Activated naive CD8-positive, alpha-beta T cell treated with anti-CD3 and anti-CD28 coated beads, Interleukin-2, amount 10 ng/mL, durations not matched to agents 7 days and 5 days (primary cell): ENCODE measurements at regions not wholly inside any gene's neighbourhood (a gene's known extent, or its start where the extent isn't known, plus 50 kb on each side); places are given as distances from the start of the nearest gene placed in this dataset.

Source experiments
- ATAC-seq: fragments of 150-1000 bp; cut with Tn5 transposase; one replicate; pipeline ENCODE4 v1.10.0; 2021; ENCODE audit warnings: low read depth, moderate library complexity
- POLR2A ChIA-PET: fragments of 350-600 bp; sonication (Branson Sonifier 250); formaldehyde crosslinking; loops from one replicate; lab custom pipeline; 2021; ENCODE audit warnings: antibody characterized with exemption; lab: Charles Lee
- DNase-seq: peaks from one replicate; pipeline ENCODE4 v3.0.0; 2021
- H3K27ac Mint-ChIP-seq: one replicate; pipeline ENCODE4 v1.8.0; 2022; ENCODE audit warnings: mild to moderate bottlenecking, mixed read lengths
- H3K27me3 Mint-ChIP-seq: one replicate; pipeline ENCODE4 v1.8.0; 2022; ENCODE audit warnings: mild to moderate bottlenecking, moderate library complexity, mixed read lengths
- H3K36me3 Mint-ChIP-seq: one replicate; pipeline ENCODE4 v1.8.0; 2021; ENCODE audit warnings: mild to moderate bottlenecking, mixed read lengths
- H3K4me1 Mint-ChIP-seq: one replicate; pipeline ENCODE4 v1.8.0; 2021; ENCODE audit warnings: mixed read lengths
- H3K4me3 Mint-ChIP-seq: one replicate; pipeline ENCODE4 v1.8.0; 2022; ENCODE audit warnings: mild to moderate bottlenecking, moderate library complexity, mixed read lengths
- H3K9me3 Mint-ChIP-seq: one replicate; pipeline ENCODE4 v1.8.0; 2021; ENCODE audit warnings: mixed read lengths

DNA sequence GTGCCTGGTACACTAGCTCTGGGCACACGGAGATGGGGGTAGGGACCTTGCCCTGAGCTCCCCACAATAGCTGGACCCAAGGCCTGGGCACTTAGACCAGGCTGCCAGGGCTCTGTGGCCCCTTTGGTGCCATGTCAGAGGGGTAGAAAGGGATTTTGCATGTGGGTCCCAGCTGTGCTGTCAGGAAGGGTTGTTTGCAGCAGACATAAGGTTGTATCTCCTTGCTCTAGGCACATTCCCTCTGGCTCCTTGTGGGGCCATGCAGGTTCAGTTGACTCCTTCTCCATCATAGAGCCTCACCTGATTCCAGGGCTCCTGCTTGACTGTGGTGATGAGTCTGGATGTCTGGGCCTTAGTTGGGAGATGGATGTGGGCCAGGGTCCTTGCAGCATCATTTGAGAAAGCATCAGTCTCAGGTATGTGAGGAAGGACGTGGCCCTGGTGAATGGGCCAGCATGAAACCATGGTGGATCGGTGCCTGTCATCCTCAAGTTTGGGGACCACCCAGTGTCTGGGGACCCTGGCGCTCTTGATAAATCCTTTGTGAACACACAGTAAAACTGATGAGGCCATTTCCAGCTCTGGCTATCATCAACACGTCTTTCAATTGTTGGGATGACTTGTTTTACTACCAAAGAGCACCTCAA, 461.9 kb upstream of the HS6ST1 start:
- no peaks in the 10 kb centered on the region for H3K9me3 Mint-ChIP-seq
- H3K4me1 Mint-ChIP-seq: no peaks in the 10 kb centered on the region
- H3K36me3 Mint-ChIP-seq: no peaks in the 10 kb centered on the region
- ATAC-seq: no peak
- no peak for DNase-seq
- POLR2A ChIA-PET: no interaction called here
- no peak overlapping the region for H3K27ac Mint-ChIP-seq
- no peak overlapping the region for H3K4me3 Mint-ChIP-seq
- peaks cover 4% of the 10 kb centered on the region for H3K27me3 Mint-ChIP-seq

DNA sequence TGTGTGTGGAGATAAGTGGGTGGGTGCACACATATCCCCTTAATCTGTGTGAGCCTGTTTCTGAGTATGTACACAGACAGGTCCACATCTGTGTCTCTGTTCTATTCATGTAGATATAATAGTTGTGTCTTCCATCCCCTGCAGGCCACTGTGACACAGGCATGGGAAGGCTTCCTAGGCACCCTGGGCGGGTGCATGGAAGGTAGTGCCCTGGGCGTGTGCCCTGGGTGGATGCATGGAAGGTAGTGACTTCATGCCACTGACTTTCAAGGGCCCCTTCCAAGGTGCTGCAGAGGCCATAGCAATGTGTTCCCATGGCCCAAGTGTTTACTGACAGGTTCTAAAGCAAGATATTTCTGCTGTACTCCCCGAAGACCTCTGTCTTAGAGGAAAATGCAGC, 462.5 kb upstream of the HS6ST1 start:
- peaks cover 4% of the 10 kb centered on the region for H3K27me3 Mint-ChIP-seq
- DNase-seq (no peak), ATAC-seq (no peak)
- H3K4me3 Mint-ChIP-seq: no peak overlapping the region
- no peaks in the 10 kb centered on the region for H3K4me1 Mint-ChIP-seq
- no peak overlapping the region for H3K27ac Mint-ChIP-seq
- H3K36me3 Mint-ChIP-seq: no peaks in the 10 kb centered on the region
- POLR2A ChIA-PET: no interaction called here
- no peaks in the 10 kb centered on the region for H3K9me3 Mint-ChIP-seq

DNA sequence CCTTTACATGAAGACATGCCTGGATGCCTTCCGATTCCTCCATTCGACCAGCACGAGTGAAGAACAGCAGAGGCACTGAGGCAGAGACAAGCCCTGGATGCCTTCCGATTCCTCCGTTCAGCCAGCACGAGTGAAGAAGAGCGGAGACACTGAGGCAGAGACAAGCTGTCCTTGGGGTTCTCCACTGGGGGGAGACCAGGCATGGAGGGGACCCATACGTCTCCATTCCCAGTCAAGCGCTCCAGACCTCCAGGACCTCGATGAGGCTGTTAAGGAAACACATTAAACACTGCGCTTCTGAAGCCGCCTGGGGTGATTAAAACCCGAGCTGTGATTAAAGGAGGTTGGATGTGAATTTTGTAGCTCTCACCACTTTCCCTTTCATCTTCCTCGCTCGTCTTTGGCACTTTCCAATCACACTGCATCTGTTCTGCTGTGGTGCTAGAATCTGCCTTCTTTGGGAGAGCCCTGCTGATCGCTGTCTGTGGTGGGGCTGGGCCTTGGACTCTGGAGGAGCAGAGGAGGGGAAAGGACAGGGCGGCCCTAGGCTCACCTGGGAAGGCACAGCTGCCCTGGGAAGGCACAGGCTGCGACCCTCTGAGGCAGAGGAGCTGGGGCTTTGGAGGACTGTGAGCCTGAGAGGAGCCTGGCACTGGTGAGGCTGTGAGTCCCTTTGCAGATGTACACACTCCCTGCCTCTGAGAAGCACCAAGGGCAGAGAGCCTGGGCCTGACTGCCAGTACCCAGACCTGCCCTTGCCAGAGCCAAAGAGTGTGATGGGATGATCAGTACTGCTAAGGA, 463.1 kb upstream of the HS6ST1 start:
- H3K27ac Mint-ChIP-seq: no peak overlapping the region
- peaks cover 4% of the 10 kb centered on the region for H3K27me3 Mint-ChIP-seq
- H3K4me1 Mint-ChIP-seq: no peaks in the 10 kb centered on the region
- no peak for ATAC-seq
- POLR2A ChIA-PET: no interaction called here
- no peak overlapping the region for H3K4me3 Mint-ChIP-seq
- no peaks in the 10 kb centered on the region for H3K9me3 Mint-ChIP-seq
- no peaks in the 10 kb centered on the region for H3K36me3 Mint-ChIP-seq
- DNase-seq: no peak

DNA sequence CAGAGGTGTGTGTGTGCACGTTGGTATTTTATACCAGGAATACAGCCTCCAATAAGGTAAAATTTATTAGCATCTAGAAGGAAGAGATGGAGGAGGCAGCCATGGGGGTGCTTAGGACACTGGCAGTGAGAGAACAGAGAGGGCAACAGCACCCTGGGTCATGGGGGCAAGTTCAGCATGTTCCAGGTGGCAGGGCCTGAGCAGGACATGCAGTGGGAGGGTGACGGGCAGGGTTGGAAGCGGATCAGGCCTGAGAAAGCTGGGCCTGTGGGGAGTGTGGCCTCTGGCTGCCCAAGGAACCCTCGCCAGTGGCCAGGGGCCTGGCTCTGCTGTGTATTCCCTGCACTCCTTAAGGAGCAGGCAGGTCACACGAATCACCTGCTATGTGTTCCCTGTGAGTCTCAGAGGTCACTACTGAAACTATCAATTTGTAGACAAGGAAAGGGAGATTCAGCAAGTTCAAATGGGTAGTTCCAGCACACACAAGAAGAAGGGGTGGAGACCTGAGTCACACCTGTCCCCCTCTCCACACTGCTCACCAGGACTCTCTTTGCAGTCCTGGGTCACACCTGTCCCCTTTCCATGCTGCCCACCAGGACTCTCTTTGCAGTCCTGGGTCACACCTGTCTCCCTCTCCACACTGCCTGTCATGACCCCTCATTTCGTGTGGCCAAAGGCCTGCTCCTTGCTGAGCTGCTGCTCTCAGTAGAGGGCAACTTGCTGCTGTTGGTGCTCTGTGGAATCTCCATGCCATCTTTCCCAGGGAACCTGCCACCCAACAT, 463.9 kb upstream of the HS6ST1 start:
- Mint-ChIP-seq H3K27me3 (no peaks in the 10 kb centered on the region), H3K27ac (no peak overlapping the region), H3K4me3 (no peak overlapping the region), H3K36me3 (no peaks in the 10 kb centered on the region), H3K4me1 (no peaks in the 10 kb centered on the region), H3K9me3 (no peaks in the 10 kb centered on the region)
- POLR2A ChIA-PET: no interaction called here
- ATAC-seq: no peak
- no peak for DNase-seq

DNA sequence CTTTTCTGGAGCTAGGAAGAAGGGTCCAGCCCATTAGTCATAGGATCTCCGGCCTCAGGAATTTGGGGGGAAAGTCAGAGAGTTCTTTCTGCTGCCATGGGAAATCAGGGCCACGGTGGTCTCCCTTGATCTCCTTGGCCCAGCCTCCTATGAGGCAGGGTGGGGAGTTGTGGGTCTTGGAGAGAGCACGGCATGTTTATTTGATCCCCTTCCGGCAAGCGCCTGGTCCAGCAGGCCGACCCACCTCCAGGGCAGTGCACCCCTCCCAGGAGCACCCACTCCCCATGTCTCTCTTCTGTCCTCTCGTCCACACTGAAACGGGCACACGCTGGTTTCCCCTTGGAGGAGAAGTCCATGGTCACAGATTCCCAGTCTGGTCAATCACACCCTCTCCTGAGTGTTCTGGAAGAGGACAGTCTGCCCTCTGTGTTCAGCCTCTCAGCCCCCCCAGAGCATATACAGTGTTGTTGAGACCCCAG, 464.6 kb upstream of the HS6ST1 start:
- Mint-ChIP-seq H3K9me3 (peaks cover under 1% of the 10 kb centered on the region), H3K4me3 (no peak overlapping the region), H3K27me3 (no peaks in the 10 kb centered on the region), H3K4me1 (no peaks in the 10 kb centered on the region), H3K36me3 (no peaks in the 10 kb centered on the region), H3K27ac (no peak overlapping the region)
- ATAC-seq: no peak
- POLR2A ChIA-PET: no interaction called here
- no peak for DNase-seq

DNA sequence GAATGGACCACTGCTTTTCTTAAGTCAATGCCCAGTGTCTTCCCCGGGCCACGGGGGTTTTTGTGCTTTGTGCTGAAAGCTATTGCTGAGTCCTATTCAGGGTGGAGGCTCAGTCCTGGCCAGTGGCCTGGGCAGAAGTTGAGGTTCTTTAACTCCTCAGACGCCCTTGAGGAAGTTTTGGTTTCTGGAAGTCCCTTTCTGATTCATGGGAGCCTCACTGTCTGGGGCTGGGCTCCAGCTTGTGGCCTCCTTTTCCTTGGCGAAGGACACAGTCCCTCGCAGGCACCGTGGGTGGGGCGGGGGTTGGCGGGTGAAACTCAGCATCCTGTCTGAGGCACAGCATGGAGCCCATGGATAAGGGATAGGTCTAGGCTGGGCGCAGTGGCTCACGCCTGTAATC, 465.2 kb upstream of the HS6ST1 start:
- POLR2A ChIA-PET: no interaction called here

DNA sequence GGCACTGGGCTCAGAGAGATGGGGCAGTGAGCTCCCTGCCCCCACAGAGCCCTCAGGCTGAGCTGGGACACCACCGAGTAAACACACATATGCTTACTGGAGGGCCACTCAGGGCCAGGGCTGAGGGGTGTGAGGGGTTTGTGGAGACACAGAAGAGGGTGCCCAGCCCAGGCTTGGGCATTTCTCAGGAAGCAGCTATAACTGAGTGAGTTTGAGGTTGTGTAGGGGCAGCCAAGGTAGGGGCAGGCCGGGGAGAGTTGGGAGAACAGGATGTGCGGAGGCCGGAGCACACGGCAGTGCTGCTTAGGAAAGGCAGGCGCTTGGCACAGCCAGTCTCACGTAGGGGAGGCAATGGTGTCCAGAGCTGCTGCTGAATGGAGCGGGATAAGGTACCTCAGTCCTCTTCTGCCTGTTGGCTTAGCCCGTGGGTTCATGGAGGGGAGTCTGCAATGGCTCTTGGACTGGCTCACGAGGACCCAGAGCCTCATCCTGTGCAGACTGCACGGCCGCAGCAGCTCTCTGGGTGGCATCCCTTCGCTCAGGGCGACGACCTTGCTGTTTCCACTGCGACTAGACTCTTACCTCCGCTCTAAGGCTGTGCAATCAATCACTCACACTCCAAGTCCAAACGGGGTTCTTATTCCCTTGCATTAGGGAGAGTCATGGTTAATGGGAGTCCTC, 466.1 kb upstream of the HS6ST1 start:
- POLR2A ChIA-PET: no interaction called here
- Mint-ChIP-seq H3K36me3 (no peaks in the 10 kb centered on the region), H3K4me1 (no peaks in the 10 kb centered on the region), H3K4me3 (no peak overlapping the region), H3K27ac (no peak overlapping the region), H3K27me3 (no peaks in the 10 kb centered on the region), H3K9me3 (peaks cover 9% of the 10 kb centered on the region)
- no peak for ATAC-seq
- no peak for DNase-seq

More for the DNA sequence above, 465.2 kb upstream of the HS6ST1 start:
- Mint-ChIP-seq H3K4me1 (no peaks in the 10 kb centered on the region), H3K9me3 (peaks cover 7% of the 10 kb centered on the region), H3K36me3 (no peaks in the 10 kb centered on the region), H3K27ac (no peak overlapping the region), H3K4me3 (no peak overlapping the region), H3K27me3 (no peaks in the 10 kb centered on the region)
- DNase-seq (no peak), ATAC-seq (no peak)

DNA sequence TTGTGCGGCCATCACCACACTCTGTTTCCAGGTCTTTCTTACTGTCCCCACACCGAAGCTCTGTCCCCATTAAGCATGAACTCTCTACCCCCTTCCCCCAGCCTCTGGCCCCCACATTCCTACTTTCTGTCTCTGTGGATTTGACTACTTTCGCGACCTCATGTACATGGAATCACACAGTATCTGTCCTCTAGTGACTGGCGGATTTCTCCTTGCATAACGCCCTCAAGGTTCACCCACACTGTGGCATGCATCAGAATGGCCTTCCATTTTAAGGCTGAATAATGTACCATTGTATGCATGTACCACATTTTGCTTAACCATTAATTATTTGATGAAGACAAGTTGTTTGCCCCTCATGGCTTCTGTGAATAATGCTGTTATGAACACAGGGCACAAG, 467.6 kb upstream of the HS6ST1 start:
- DNase-seq (no peak), ATAC-seq (no peak)
- H3K36me3 Mint-ChIP-seq: no peaks in the 10 kb centered on the region
- H3K27ac Mint-ChIP-seq: no peak overlapping the region
- no peaks in the 10 kb centered on the region for H3K4me1 Mint-ChIP-seq
- no peak overlapping the region for H3K4me3 Mint-ChIP-seq
- POLR2A ChIA-PET: no interaction called here
- no peaks in the 10 kb centered on the region for H3K27me3 Mint-ChIP-seq
- H3K9me3 Mint-ChIP-seq: peaks cover 9% of the 10 kb centered on the region

DNA sequence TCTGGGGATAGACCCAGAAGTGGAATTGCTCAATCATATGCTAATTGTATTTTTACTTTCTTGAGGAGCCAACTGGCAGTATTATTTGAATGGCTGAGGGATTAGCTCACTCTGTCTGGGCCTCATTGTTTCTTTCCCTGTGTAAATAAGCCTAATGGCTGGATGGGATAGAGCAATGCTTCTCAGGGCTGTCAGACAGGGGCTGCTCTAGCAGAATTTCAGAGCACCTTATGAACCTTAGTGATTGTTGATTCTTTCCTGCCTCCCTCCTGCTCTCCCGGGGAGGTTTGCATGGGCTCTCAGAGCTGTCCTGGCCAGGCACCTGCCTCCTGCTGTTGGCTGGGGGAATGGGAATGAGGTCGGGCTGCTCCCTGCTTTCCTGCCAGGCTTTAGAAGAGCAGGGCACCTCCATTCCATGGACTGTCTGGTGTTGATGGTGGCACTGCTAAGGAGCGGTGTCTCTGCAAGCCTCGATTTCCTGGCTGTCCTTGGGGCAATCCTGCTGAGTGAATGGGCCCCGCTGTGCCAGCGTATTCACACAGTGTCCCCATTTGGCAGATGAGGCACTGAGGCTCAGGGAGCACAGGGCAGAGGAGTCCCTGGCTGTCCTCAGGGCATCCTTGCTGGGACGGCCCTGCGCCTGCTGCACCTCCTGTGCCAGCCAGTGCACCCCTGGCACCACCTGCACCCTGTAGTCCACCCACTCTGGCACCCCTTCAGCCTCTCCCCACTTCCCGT, 468.2 kb upstream of the HS6ST1 start:
- H3K4me3 Mint-ChIP-seq: no peak overlapping the region
- ATAC-seq: no peak
- no peak overlapping the region for H3K27ac Mint-ChIP-seq
- no peaks in the 10 kb centered on the region for H3K27me3 Mint-ChIP-seq
- H3K36me3 Mint-ChIP-seq: no peaks in the 10 kb centered on the region
- H3K4me1 Mint-ChIP-seq: no peaks in the 10 kb centered on the region
- POLR2A ChIA-PET: no interaction called here
- no peak for DNase-seq
- H3K9me3 Mint-ChIP-seq: peaks cover 9% of the 10 kb centered on the region

DNA sequence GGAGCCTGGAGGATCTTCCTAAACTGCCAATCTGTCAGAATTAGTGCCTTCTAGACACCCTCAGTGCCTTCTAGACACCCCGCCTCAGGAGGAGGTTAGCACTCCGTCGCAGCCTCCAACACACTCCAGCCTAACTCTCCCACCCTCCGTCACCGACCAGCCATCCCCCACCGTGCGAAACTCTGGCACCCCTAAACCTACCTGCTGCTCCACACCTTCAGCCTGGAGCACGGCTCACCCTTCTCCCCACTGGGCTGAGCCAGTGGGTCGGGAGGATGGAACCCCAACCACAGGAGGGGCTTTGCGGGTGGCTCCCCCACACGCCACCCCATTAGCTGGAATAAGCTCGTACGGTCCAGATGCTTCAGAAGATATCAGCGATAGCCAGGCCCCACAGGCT, 468.9 kb upstream of the HS6ST1 start:
- no peak for DNase-seq
- Mint-ChIP-seq H3K4me1 (no peaks in the 10 kb centered on the region), H3K27ac (no peak overlapping the region), H3K4me3 (no peak overlapping the region), H3K9me3 (peaks cover 9% of the 10 kb centered on the region), H3K27me3 (no peaks in the 10 kb centered on the region), H3K36me3 (no peaks in the 10 kb centered on the region)
- POLR2A ChIA-PET: no interaction called here
- no peak for ATAC-seq

DNA sequence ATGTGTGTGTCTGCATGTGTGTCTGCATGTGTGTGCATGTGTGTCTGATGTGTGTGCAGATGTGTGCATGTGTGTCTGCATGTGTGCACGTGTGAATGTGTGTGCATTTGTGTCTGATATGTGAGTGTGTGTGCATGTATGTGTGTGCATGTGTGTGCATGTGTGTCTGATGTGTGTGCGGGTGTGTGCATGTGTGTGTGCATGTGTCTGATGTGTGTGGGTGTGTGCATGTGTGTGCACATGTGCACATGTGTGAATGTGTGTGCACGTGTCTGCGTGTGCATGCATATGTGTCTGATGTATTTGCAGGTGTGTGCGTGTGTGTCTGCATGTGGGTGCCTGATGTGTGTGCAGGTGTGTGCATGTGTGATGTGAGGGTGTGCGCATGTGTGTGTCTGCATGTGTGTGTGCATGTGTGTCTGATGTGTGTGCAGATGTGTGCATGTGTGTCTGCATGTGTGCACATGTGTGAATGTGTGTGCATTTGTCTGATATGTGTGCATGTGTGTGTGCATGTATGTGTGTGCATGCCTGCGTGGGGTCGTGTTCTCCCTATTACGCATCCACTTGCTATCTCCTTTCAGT, 470.1 kb upstream of the HS6ST1 start:
- H3K27ac Mint-ChIP-seq: no peak overlapping the region
- H3K9me3 Mint-ChIP-seq: peaks cover 9% of the 10 kb centered on the region
- no peak overlapping the region for H3K4me3 Mint-ChIP-seq
- POLR2A ChIA-PET: no interaction called here
- DNase-seq (no peak), ATAC-seq (no peak)
- H3K36me3 Mint-ChIP-seq: no peaks in the 10 kb centered on the region
- H3K27me3 Mint-ChIP-seq: no peaks in the 10 kb centered on the region
- H3K4me1 Mint-ChIP-seq: no peaks in the 10 kb centered on the region

DNA sequence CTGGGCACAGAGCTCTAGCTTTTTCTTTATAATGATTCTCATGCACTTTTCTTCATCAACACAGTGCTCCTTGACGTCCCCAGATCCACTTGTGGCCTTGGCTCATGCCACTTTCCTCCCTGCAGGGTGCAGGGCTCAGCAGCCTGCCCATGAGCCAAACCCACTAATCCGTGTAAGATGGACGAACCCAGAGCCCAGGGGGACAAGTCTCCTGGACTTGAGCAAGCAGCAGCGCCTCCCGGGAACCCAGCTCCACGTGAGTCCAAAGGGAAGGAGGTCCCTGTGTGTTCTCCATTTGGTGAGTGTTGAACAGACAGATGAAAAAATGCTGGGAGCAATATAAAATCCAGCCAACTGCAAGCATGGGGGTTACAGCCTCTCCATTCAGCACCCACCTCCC, 470.6 kb upstream of the HS6ST1 start:
- Mint-ChIP-seq H3K27ac (no peak overlapping the region), H3K4me3 (no peak overlapping the region), H3K9me3 (peaks cover 9% of the 10 kb centered on the region), H3K27me3 (no peaks in the 10 kb centered on the region), H3K4me1 (no peaks in the 10 kb centered on the region), H3K36me3 (no peaks in the 10 kb centered on the region)
- DNase-seq (no peak), ATAC-seq (no peak)
- POLR2A ChIA-PET: no interaction called here
